ENCODE measurements at regions not wholly inside any gene's neighbourhood (a gene's known extent, or its start where the extent isn't known, plus 50 kb on each side); places are given as distances from the start of the nearest gene placed in this dataset.

GRCh38 chr10:130551676-130552075, 415.5 kb downstream of the GLRX3 start:
- no peak for TF ChIP-seq CTCF (IDR thresholded peaks at IDR 0.05)
- no peak for TF ChIP-seq POLR2A (IDR thresholded peaks at IDR 0.05)
- TF ChIP-seq EP300 (IDR thresholded peaks at IDR 0.05) = no peak
